ENCODE measurements at regions not wholly inside any gene's neighbourhood (a gene's known extent, or its start where the extent isn't known, plus 50 kb on each side); places are given as distances from the start of the nearest gene placed in this dataset.

GRCh38 chr4:124579896-124580295 lies 132.6 kb downstream of the ANKRD50 start:
- Mint-ChIP-seq H3K9me3 (ENCODE audit: insufficient read depth) (peaks cover 8% of the 10 kb centered on the region), H3K27ac (no peak overlapping the region), H3K4me1 (no peaks in the 10 kb centered on the region), H3K4me3 (no peak overlapping the region), H3K27me3 (no peaks in the 10 kb centered on the region)
- TF ChIP-seq EZH2 (IDR thresholded peaks at IDR 0.05; ENCODE audit: borderline replicate concordance, insufficient read depth, low read depth, low read length, poor library complexity, severe bottlenecking) (no peak), CTCF (IDR thresholded peaks at IDR 0.05) (no peak)
- intact Hi-C loops (cut with micrococcal nuclease), result no loop called here
- Histone ChIP-seq H3K36me3 (replicated peaks in 1 of 2; ENCODE audit: control extremely low read depth in 1 of 2, control insufficient read depth in 1 of 2, extremely low read depth in 1 of 2, insufficient read depth in 2 of 2, low read length in 1 of 2) (no peaks in the 10 kb centered on the region), H3K79me2 (ENCODE audit: control insufficient read depth, insufficient read depth, low read length) (no peaks in the 10 kb centered on the region), H3K4me3 (ENCODE audit: control extremely low read depth in 1 of 5, extremely low read depth in 1 of 5, insufficient read depth in 1 of 5, low read depth in 2 of 5, low read length in 4 of 5) (no peak overlapping the region), H2AFZ (ENCODE audit: insufficient read depth, low read depth, low read length, poor library complexity, severe bottlenecking) (no peak overlapping the region), H3K27ac (ENCODE audit: low read length in 2 of 2) (no peak overlapping the region), H3K27me3 (replicated peaks in 1 of 4; ENCODE audit: control extremely low read depth in 1 of 4, control insufficient read depth in 3 of 4, insufficient read depth in 4 of 4, low read length in 3 of 4) (no peaks in the 10 kb centered on the region), H3K9ac (ENCODE audit: low read length) (no peak overlapping the region), H4K20me1 (ENCODE audit: control insufficient read depth, insufficient read depth, low read length, poor library complexity, severe bottlenecking) (no peaks in the 10 kb centered on the region), H3K4me1 (ENCODE audit: control insufficient read depth in 2 of 2, insufficient read depth in 2 of 2, low read length in 2 of 2) (no peaks in the 10 kb centered on the region), H3K9me3 (ENCODE audit: control extremely low read depth in 1 of 3, control insufficient read depth in 2 of 3, insufficient read depth in 1 of 3, low read length in 2 of 3) (peaks cover 1 to 19% (median 3%) of the 10 kb centered on the region in 3 donors), H3K4me2 (replicated peaks; ENCODE audit: low read depth, low read length, poor library complexity, severe bottlenecking) (no peak overlapping the region)
- ChIA-PET POLR2A (no interaction called here), CTCF (no interaction called here)
- DNase-seq (no peak), ATAC-seq (ENCODE audit: low read depth) (no peak)

GRCh38 chr4:124583797-124584196 lies 128.7 kb downstream of the ANKRD50 start:
- Histone ChIP-seq H3K79me2 (ENCODE audit: control insufficient read depth, insufficient read depth, low read length) (no peaks in the 10 kb centered on the region), H4K20me1 (ENCODE audit: control insufficient read depth, insufficient read depth, low read length, poor library complexity, severe bottlenecking) (no peaks in the 10 kb centered on the region), H3K4me1 (ENCODE audit: control insufficient read depth in 2 of 2, insufficient read depth in 2 of 2, low read length in 2 of 2) (no peaks in the 10 kb centered on the region), H3K4me3 (ENCODE audit: control extremely low read depth in 1 of 5, extremely low read depth in 1 of 5, insufficient read depth in 1 of 5, low read depth in 2 of 5, low read length in 4 of 5) (no peak overlapping the region), H3K9ac (ENCODE audit: low read length) (no peak overlapping the region), H2AFZ (ENCODE audit: insufficient read depth, low read depth, low read length, poor library complexity, severe bottlenecking) (no peak overlapping the region), H3K36me3 (replicated peaks in 1 of 2; ENCODE audit: control extremely low read depth in 1 of 2, control insufficient read depth in 1 of 2, extremely low read depth in 1 of 2, insufficient read depth in 2 of 2, low read length in 1 of 2) (no peaks in the 10 kb centered on the region), H3K9me3 (ENCODE audit: control extremely low read depth in 1 of 3, control insufficient read depth in 2 of 3, insufficient read depth in 1 of 3, low read length in 2 of 3) (peaks cover 1 to 22% (median 3%) of the 10 kb centered on the region in 3 donors), H3K27ac (ENCODE audit: low read length in 2 of 2) (no peak overlapping the region), H3K4me2 (replicated peaks; ENCODE audit: low read depth, low read length, poor library complexity, severe bottlenecking) (no peak overlapping the region), H3K27me3 (replicated peaks in 1 of 4; ENCODE audit: control extremely low read depth in 1 of 4, control insufficient read depth in 3 of 4, insufficient read depth in 4 of 4, low read length in 3 of 4) (no peaks in the 10 kb centered on the region)
- DNase-seq (no peak), ATAC-seq (ENCODE audit: low read depth) (no peak)
- intact Hi-C loops (cut with micrococcal nuclease), result no loop called here
- ChIA-PET CTCF (no interaction called here), POLR2A (no interaction called here)
- no peak overlapping the region for H3K27ac Mint-ChIP-seq
- TF ChIP-seq CTCF (IDR thresholded peaks at IDR 0.05), result no peak
- no CpG with 5 or more reads among the region's 1 CpG for WGBS (ENCODE audit: insufficient coverage)
- H3K4me3 Mint-ChIP-seq, result no peak overlapping the region
- H3K27me3 Mint-ChIP-seq, result no peaks in the 10 kb centered on the region
- peaks cover 7% of the 10 kb centered on the region for H3K9me3 Mint-ChIP-seq (ENCODE audit: insufficient read depth)
- H3K4me1 Mint-ChIP-seq, result no peaks in the 10 kb centered on the region

Data from B cell (primary cell).